ENCODE measurements at regions not wholly inside any gene's neighbourhood (a gene's known extent, or its start where the extent isn't known, plus 50 kb on each side); places are given as distances from the start of the nearest gene placed in this dataset.

DNA sequence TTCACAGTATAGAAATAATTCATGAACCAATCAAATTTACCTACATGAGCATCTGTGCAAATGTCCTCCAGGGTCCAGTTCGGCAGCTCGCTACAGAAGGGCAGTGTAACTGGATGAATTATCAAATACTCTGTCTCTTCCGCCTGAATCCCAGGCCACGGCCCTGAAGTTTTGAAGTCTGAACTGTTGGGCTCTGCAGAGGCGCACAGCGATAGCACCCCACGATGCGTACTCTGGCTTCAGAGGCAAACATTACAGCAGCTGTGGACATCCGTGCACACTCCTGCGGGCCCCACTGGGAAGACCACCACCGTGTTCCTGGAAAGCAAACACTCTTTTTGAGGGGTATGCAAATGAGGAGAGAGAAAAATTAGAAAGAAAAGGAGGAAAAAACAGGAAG is 259.8 kb upstream of the TCERG1L start:
- Histone ChIP-seq H3K9me3 (ENCODE audit: severe bottlenecking) (no peaks in the 10 kb centered on the region), H3K4me1 (ENCODE audit: insufficient read depth, poor library complexity, severe bottlenecking) (no peaks in the 10 kb centered on the region)
- no peak for ATAC-seq (ENCODE audit: low read depth)

DNA sequence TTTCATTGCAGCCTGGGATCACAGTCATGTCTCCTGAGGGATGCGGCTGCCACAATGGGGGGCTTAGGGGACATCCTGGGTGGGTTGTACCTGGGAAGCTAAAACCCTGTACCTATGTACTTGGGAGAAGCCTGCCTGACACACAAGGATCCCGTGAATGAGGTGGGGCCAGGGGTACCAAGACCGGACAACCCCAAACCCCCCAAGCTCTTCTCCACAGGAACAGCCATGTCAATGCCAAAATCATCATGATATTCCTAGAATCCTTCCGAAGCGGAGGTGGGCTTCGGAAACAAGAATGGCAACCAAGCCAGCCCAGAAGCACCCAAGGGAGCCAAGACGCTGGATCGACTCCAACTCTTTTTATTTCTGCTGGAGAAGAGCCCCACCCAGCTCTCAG is 260.3 kb upstream of the TCERG1L start:
- no peak overlapping the region for H3K4me3 ChIP-seq (ENCODE audit: severe bottlenecking)
- H3K9me3 ChIP-seq (ENCODE audit: severe bottlenecking): no peaks in the 10 kb centered on the region
- ATAC-seq (ENCODE audit: low read depth): no peak
- H3K27ac ChIP-seq (ENCODE audit: poor library complexity, severe bottlenecking): no peak overlapping the region
- H3K4me1 ChIP-seq (ENCODE audit: insufficient read depth, poor library complexity, severe bottlenecking): no peaks in the 10 kb centered on the region
- TF ChIP-seq, protein P1, sequence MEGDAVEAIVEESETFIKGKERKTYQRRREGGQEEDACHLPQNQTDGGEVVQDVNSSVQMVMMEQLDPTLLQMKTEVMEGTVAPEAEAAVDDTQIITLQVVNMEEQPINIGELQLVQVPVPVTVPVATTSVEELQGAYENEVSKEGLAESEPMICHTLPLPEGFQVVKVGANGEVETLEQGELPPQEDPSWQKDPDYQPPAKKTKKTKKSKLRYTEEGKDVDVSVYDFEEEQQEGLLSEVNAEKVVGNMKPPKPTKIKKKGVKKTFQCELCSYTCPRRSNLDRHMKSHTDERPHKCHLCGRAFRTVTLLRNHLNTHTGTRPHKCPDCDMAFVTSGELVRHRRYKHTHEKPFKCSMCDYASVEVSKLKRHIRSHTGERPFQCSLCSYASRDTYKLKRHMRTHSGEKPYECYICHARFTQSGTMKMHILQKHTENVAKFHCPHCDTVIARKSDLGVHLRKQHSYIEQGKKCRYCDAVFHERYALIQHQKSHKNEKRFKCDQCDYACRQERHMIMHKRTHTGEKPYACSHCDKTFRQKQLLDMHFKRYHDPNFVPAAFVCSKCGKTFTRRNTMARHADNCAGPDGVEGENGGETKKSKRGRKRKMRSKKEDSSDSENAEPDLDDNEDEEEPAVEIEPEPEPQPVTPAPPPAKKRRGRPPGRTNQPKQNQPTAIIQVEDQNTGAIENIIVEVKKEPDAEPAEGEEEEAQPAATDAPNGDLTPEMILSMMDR (IDR thresholded peaks at IDR 0.05; ENCODE audit: poor library complexity, severe bottlenecking): no peak
- no peaks in the 10 kb centered on the region for H3K27me3 ChIP-seq (ENCODE audit: insufficient read depth, poor library complexity, severe bottlenecking)
- no peaks in the 10 kb centered on the region for H3K36me3 ChIP-seq (ENCODE audit: low read depth)
- DNase-seq (ENCODE audit: low spot score): no peak

More for the DNA sequence above, 259.8 kb upstream of the TCERG1L start:
- Histone ChIP-seq H3K27me3 (ENCODE audit: insufficient read depth, poor library complexity, severe bottlenecking) (no peaks in the 10 kb centered on the region), H3K27ac (ENCODE audit: poor library complexity, severe bottlenecking) (no peak overlapping the region), H3K4me3 (ENCODE audit: severe bottlenecking) (no peak overlapping the region), H3K36me3 (ENCODE audit: low read depth) (no peaks in the 10 kb centered on the region)
- no peak for DNase-seq (ENCODE audit: low spot score)
- TF ChIP-seq, protein P1 (IDR thresholded peaks at IDR 0.05; ENCODE audit: poor library complexity, severe bottlenecking): no peak

DNA sequence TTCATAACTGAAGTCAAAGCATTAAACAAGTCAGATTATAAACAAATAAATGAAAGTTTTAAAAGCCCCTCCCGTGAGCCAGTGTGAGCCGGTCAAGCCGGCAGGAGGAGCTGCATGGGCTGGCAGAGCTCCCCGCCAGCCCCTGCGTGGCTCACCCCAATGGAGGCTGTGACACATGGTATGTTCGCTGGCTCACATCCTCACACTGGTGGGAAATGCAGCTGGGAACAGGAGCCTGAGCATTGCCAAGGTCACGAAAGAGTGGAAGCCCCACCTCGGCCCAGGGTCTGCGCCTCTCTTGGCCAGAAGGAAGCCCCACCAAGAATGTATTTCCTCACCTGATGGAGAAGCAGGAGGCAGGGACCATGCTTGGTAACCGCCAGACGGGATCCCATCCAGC is 261.7 kb upstream of the TCERG1L start:
- DNase-seq (ENCODE audit: low spot score) (no peak), ATAC-seq (ENCODE audit: low read depth) (no peak)
- TF ChIP-seq, protein P1 (IDR thresholded peaks at IDR 0.05; ENCODE audit: poor library complexity, severe bottlenecking): no peak
- Histone ChIP-seq H3K27ac (ENCODE audit: poor library complexity, severe bottlenecking) (no peak overlapping the region), H3K9me3 (ENCODE audit: severe bottlenecking) (no peaks in the 10 kb centered on the region), H3K36me3 (ENCODE audit: low read depth) (no peaks in the 10 kb centered on the region), H3K27me3 (ENCODE audit: insufficient read depth, poor library complexity, severe bottlenecking) (no peaks in the 10 kb centered on the region), H3K4me3 (ENCODE audit: severe bottlenecking) (no peak overlapping the region), H3K4me1 (ENCODE audit: insufficient read depth, poor library complexity, severe bottlenecking) (no peaks in the 10 kb centered on the region)

DNA sequence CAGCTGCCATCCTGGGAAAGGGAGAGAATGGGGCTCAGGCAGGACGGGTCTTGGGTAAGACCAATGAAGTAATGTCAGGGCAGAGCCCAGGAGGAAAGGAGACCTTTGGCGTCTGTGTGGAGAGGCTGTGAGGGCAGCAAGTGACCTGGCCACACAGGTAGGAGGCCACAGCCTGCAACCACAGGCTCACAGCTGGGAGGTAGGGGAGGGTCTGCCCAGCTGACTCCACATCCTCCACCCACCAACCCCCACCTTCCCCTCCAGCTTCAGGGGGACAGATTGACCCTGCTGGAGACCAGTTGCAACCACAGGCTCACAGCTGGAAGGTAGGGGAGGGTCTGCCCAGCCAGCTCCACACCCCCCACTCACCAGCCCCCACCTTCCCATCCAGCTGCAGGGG is 262.2 kb upstream of the TCERG1L start:
- H3K4me1 ChIP-seq (ENCODE audit: insufficient read depth, poor library complexity, severe bottlenecking): no peaks in the 10 kb centered on the region
- no peak overlapping the region for H3K4me3 ChIP-seq (ENCODE audit: severe bottlenecking)
- H3K27ac ChIP-seq (ENCODE audit: poor library complexity, severe bottlenecking): no peak overlapping the region
- no peaks in the 10 kb centered on the region for H3K36me3 ChIP-seq (ENCODE audit: low read depth)
- no peaks in the 10 kb centered on the region for H3K9me3 ChIP-seq (ENCODE audit: severe bottlenecking)
- no peak for DNase-seq (ENCODE audit: low spot score)
- no peaks in the 10 kb centered on the region for H3K27me3 ChIP-seq (ENCODE audit: insufficient read depth, poor library complexity, severe bottlenecking)
- TF ChIP-seq, protein P1 (IDR thresholded peaks at IDR 0.05; ENCODE audit: poor library complexity, severe bottlenecking): no peak
- ATAC-seq (ENCODE audit: low read depth): no peak

DNA sequence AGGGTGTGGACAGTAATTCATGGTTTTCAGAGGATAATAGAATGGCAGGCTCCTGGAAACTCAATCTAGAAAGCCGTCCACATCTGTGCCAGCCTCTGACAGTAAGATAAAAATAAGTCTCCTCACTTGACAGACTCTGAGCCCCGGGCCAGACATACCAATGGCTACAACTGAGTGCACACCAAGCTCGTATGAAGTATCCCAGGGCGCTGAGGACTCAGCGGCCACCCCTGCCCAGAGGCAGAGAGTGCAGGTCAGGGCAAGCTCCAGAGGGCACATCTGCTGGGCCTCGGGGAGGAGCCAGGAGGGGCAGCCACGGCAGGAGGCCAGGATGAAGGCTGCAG is 262.8 kb upstream of the TCERG1L start:
- Histone ChIP-seq H3K4me3 (ENCODE audit: severe bottlenecking) (no peak overlapping the region), H3K9me3 (ENCODE audit: severe bottlenecking) (no peaks in the 10 kb centered on the region), H3K27ac (ENCODE audit: poor library complexity, severe bottlenecking) (no peak overlapping the region), H3K36me3 (ENCODE audit: low read depth) (no peaks in the 10 kb centered on the region), H3K27me3 (ENCODE audit: insufficient read depth, poor library complexity, severe bottlenecking) (no peaks in the 10 kb centered on the region), H3K4me1 (ENCODE audit: insufficient read depth, poor library complexity, severe bottlenecking) (no peaks in the 10 kb centered on the region)
- TF ChIP-seq, protein P1 (IDR thresholded peaks at IDR 0.05; ENCODE audit: poor library complexity, severe bottlenecking): no peak
- DNase-seq (ENCODE audit: low spot score): no peak
- no peak for ATAC-seq (ENCODE audit: low read depth)
